VCaP (cell line): ENCODE measurements at regions not wholly inside any gene's neighbourhood (a gene's known extent, or its start where the extent isn't known, plus 50 kb on each side); places are given as distances from the start of the nearest gene placed in this dataset.

Source experiments
- H3K27ac ChIP-seq: fragments of 450-650 bp; 2 replicates; pipeline ENCODE4 v1.5.1; 2017
- CTCF ChIP-seq: fragments of 450-650 bp; conservative IDR thresholded peaks from 2 replicates; pipeline ENCODE4 v1.5.1; 2017; ENCODE audit warnings: mild to moderate bottlenecking, moderate library complexity

DNA sequence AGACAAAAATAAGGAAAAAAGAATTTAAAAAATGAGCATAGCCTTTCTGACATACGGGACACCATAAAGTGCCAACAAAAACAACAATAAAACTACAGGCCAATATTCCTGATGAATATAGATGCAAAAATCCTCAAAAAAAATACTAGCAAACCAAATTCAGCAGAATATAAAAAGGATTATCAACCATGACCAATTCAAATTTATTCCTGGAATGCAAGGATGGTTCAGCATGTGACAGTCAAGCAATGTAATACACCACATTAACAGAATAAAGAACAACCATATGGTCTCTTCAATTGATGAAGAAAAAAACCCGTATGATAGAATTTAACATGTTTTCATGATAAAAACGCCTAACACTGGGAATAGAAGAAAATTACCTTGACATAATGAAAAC lies 341.7 kb downstream of the PYDC2 start:
- H3K27ac ChIP-seq: no peak overlapping the region
- TF ChIP-seq CTCF: no peak

- TF ChIP-seq CTCF: no peak
These were observed 344.0 kb downstream of the PYDC2 start for GRCh38 chr3:191804935-191805334.

DNA sequence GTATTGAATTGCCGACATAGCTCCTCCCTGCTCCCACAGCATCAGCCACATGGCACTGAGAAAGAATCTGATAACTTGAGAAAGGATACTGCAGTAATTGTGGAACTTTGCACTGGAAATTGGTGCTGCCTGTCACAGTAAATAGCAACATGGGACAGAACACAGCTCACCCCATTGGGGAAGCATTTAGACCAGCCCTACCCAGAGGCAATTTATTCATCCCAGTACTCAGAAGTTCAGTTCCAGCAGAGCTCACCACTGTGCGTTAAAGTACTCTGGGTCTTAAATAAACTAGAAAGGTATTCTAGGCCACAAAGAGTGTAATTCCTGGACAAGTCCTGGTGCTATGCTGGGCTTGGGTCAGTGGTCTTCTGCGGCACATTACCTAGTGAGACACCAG lies 347.1 kb downstream of the PYDC2 start:
- H3K27ac ChIP-seq: no peak overlapping the region
- no peak for TF ChIP-seq CTCF

More at GRCh38 chr3:191804935-191805334, 344.0 kb downstream of the PYDC2 start:
- no peak overlapping the region for H3K27ac ChIP-seq

DNA sequence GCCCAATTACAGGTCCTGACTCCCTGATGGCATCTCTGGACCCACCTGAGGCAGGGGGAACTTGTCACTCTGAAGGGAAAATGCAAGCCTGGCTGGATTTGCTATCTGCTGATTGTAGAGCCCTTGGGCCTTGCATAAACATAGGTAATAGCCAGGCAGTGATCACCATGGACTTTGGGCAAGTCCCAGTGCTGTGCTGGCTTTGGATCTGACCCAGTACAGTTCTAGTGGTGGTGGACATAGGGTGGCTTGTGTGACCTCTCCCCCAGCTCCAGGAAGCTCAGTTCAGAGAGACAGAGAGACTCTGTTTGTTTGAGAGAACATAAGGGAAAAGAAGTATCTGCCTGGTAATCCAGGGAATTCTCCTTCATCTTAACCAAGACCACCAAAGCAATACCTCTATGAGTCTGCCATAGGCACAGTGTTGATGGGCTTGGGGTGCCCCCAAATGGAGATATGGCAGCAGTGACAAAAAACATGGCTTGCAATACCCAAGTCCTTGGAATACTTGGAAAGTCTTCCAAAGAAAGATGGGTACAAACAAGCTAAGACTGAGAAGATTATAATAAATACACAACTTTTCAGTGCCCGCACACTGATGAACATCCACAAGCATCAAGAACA lies 348.5 kb downstream of the PYDC2 start:
- no peak for TF ChIP-seq CTCF

GRCh38 chr3:191813245-191813644 lies 352.3 kb downstream of the PYDC2 start:
- no peak for TF ChIP-seq CTCF
- H3K27ac ChIP-seq: no peak overlapping the region

More for the DNA sequence above, 348.5 kb downstream of the PYDC2 start:
- no peak overlapping the region for H3K27ac ChIP-seq

- no peak for TF ChIP-seq CTCF
- H3K27ac ChIP-seq: no peak overlapping the region
These were observed 387.9 kb downstream of the PYDC2 start for GRCh38 chr3:191848818-191849217.

DNA sequence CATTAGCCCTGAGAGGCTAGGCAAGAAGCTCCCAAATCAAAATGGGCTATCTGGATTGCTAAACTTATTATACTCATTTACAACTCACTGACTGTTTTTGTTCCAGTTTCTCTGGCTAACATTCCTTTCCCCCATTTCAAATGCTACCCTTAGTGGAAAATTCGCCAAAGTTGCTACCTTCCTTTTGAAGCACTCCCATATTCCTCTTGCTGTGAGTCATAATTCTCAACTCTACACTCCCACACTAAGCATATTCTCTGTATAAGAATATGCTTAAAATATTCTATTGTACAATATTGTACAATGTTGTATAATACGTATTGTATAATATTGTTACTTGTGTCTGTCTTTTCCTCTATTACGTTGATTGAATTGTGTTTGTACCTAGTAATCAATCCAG lies 398.6 kb downstream of the PYDC2 start:
- H3K27ac ChIP-seq: no peak overlapping the region
- no peak for TF ChIP-seq CTCF
